ENCODE measurements at regions not wholly inside any gene's neighbourhood (a gene's known extent, or its start where the extent isn't known, plus 50 kb on each side); places are given as distances from the start of the nearest gene placed in this dataset.
"Not testable (repeated sequence)": the region's sequence is repeated elsewhere in the genome, so short reads cannot be mapped to it uniquely, and the experiment has no call there.

DNA sequence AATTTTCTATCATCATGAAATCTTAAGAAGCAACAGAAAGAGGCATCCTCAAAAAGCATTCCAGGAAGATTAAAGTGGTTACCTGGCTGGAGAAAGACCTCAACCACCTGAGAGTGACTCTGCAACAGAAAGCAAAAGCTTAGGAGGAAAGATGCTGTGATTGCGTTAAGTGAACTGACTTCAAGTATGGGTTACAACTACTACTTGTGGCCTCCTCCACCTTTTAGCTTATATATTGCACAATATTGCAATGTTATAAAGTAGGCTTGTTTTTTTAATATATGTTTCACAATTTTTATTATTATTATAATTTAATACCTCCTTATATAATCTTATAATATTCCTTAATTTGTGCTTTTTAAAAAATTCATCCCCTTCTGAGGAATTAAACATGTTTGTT lies 1407.5 kb downstream of the KCNT2 start:
- no peak for DNase-seq (ENCODE audit: low spot score)

DNA sequence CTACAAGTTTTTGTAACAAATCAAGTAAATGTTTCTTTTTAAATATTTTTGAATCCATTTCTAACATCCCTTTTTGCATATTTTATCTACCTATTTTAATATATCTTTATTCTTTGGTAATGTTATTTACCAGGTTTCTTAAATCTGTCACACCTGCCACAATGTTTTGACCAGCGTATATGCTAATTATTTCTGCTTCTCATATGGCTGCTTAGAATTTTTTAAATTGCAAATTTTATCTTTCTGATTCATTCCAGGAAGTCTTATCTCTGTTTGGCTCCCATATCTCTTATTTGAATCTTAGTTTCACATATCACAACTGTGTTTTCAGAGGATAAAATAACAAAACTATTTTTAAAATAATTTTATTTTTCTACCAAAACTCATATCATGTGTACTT lies 1411.1 kb downstream of the KCNT2 start:
- no peak for DNase-seq (ENCODE audit: low spot score)

DNA sequence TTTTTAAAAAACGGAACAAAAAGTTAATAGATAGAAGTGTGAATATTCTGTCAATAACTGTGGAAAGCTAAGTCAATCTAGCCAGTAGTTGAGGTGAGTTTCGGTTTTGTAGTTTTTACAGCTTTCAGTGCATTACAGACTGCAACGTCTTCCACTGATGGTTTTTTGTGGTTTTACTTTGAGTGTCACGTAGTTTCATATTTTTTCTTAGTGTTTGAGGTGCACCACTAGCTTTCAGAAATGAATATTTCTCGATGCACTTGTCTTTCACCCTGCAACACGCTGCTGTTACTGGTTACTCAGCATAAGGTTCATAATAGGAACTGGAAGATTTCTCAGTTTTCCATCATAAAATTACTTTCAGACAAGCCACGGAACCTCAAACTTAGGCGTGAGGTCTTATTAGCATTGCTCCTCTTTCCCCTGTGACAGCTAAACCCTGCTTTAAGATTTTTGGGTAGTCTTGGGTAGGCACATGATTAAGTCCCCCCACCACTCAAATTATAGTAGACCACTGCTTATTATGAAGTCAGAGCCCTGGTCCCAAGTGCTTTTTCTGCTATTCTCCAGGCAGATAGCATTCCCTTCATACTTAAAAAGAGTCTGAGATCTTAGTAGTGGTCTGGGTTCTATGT lies 1412.7 kb downstream of the KCNT2 start:
- no peak for DNase-seq (ENCODE audit: low spot score)

DNA sequence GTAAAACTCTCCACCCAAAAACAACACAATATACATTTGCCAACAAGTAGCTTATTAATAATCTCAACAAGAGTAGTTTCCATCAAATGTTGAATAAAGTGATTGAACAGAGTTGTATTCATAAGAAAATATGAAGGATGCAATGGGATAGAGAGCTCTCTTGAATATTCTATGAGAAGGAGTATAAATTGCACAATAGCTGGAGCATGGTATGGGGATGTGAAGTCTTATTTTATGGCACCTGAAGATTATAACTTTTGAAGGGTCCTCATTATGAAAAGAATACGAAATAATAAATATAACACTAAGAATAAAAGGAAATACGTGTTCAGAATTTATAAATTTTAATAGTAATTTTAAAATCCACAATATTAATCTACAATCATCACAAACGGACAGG lies 1415.1 kb downstream of the KCNT2 start:
- DNase-seq (ENCODE audit: low spot score) = no peak

DNA sequence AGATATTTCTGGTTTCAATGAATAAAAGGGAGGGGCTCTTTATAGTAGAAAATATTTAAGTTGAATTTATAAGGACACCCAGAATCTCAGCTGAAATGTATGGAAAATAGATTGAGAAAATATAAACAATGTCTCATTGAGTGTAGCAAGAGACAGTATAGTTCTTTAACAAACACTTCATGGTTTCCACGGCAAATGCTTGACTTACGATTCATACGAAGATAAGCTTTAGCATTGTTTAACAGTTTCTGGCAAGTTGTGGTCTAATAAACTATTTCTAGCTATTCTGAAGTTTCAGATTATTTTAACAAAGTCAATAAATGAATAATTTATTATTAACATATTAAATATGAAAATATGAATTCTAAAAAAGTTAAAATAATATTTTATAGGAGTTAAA lies 1419.4 kb downstream of the KCNT2 start:
- DNase-seq (ENCODE audit: low spot score) = no peak

DNA sequence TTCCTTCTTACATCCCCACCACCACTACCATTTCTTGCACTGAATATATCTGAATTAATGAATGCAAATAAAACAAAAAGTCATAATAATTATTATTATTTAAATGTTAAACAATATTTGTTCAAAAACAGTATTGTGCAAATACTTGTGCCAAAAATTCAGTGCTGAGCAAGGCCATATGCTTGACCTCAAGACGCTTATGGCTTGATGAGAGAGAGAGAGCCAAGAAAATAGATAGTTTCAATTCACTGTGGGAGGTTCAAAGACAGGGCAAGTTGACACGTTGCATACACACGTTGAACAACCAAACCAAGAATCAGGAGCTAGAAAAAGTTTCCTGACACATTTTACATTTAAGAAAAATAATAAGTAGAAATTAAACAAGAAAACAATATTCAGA lies 1421.7 kb downstream of the KCNT2 start:
- no peak for DNase-seq (ENCODE audit: low spot score)

DNA sequence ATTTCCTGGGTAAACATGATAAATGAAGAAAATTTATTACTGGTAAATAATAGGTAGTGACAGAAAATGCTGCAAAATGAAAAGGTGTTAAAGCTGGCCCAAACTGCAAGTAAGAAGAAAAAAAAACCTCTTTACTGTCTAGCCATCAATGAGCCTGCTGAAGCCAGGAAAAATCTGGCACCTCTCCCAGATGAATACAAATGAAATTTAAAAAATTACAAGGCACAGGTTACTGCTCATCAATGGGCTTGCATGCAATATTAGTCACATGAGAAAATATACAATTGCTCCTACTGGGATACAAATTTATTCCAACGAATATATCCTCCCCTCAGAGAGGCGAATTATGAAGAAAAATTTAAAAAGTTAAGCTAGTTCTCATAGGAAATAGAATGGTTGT lies 1422.5 kb downstream of the KCNT2 start:
- DNase-seq (ENCODE audit: low spot score) = no peak

DNA sequence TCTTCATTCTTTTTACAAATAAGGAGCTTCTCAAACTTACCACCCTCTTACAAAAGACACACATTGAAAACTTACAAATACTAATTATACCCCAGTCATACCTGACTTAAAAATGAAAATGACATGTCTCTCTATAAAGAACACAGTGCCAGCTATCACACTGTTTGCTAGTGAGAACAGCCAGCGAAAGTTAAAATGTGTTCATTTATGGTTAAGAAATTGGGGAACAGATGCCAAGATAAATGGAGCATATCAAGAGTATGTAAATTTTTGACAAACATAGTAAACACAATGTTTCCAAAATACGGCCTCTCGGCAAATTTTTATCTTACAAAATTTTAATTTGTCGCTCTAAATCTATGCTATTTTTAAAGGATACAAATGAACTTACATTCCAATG lies 1422.9 kb downstream of the KCNT2 start:
- DNase-seq (ENCODE audit: low spot score) = no peak

DNA sequence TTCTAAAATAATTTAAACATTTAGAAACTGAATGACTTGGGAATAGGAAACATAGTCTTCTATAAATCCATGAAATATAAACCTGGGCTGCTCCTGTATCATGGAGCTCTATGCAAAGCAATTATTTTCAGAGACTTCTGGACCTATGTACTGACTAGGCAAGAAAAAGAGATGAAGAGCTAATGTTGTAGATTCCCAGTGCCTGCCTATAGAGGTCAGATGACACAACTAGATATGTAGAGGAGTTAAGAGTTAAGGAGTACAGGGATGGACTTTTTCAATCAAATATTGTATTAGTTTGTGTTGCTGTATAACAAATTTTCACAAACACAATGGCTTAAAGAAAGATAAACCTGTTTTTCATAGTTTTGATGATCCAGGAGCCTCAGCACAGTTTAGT lies 1434.5 kb downstream of the KCNT2 start:
- no peak for DNase-seq (ENCODE audit: low spot score)

DNA sequence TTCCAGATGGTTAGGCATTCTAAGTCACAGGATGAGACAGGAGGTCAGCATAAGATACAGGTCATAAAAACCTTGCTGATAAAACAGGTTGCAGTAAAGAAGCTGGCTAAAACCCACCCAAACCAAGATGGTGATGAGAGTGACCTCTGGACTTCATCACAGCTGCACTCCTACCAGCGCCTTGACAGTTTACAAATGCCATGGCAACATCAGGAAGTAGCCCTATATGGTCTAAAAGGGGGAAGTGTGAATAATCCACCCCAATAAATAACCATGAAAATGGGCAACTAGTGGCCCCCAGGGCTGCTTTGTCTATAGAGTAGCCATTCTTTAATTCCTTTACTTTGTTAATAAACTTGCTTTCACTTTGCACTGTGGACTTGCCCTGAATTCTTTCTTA lies 1448.4 kb downstream of the KCNT2 start:
- DNase-seq (ENCODE audit: low spot score) = not testable (repeated sequence)

DNA sequence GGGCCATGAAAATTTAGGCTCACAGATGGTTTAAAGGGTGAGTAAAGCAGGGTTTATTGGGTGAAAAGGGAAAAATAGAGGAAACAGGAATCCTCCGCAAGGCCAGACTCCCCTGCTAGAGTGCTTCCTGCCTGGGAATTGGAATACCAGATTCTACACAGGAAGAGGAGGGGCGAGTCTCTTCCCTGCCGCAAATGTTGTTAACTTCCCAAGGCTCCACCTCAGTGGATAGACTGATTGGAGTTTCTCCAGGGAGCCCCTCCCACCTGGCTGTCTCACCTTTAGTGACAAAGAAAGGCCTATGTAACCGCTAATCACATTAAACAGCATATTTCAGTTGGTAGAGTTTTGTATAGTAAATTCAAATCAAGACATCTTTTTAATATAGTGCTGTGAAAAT lies 1450.1 kb downstream of the KCNT2 start:
- no peak for DNase-seq (ENCODE audit: low spot score)

DNA sequence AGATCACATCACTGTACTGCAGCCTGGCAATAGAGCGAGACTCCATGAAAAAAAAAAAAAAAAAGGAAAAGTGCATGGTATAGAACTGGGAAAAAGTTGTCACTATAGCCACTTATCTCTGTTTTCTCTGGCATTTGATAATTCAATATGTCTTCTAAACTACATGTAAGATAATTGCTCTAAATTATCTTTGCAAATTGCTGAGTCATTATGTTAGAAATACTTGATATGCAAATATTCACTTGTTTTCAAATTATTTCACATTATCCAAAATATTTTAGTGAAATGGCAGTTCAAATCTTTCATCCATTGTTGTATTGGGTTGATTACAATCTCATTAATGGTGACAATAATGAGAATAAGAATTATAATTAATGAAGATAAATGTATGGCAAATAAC lies 1455.1 kb downstream of the KCNT2 start:
- DNase-seq (ENCODE audit: low spot score) = no peak

DNA sequence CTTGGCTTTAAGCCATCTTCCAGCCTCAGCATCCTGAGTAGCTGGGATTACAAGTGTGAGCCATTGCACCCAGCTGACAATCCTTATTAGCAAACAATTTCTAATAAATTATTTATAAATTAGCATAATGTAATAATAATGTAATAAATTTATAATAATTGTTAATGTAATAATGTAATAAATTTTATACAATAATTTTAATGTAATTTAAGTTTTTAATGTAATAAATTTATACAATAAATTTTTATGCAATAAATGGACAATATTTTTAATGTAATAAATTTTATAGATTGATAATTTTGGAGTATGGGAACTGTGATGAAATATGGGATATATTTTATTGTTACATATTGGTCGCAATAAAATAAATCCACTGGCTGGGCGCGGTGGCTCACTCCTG lies 1457.5 kb downstream of the KCNT2 start:
- no peak for DNase-seq (ENCODE audit: low spot score)

DNA sequence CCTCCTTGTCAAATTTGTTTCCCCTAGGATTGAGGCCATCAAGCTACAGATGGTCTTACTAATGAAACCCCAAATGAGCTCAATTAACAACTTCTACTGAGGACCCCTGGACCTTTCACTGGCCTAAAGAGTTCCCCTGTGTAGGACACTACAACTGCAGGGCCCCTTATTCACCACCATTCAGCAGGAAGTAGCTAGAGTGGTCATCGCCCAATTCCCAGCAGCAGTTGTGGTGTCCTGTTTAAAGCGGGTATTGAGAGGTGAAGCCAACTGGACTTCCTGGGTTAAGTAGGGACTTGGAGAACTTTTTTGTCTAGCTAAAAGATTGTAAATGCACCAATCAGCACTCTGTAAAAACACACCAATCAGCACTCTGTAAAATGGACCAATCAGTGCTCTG lies 1466.9 kb downstream of the KCNT2 start:
- DNase-seq (ENCODE audit: low spot score) = no peak

DNA sequence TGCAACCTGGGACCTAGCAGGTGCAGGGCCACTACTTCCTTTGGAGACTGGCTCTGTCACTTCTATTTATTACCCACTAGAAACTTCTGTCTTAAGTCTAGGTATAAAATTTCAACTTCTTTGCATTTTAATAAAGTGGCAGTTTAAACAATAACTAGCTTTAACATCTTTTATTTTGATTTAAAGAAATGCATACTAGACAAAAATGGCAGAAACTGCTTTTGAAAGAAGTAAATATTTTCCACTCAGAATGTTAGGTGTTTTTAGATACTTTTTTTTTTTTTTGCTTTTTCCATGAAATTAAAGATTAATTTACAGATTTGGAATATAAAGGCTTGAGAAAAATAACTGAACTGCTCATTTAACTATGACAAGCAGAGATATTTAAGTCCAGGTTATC lies 1477.6 kb downstream of the KCNT2 start:
- no peak for DNase-seq (ENCODE audit: low spot score)

DNA sequence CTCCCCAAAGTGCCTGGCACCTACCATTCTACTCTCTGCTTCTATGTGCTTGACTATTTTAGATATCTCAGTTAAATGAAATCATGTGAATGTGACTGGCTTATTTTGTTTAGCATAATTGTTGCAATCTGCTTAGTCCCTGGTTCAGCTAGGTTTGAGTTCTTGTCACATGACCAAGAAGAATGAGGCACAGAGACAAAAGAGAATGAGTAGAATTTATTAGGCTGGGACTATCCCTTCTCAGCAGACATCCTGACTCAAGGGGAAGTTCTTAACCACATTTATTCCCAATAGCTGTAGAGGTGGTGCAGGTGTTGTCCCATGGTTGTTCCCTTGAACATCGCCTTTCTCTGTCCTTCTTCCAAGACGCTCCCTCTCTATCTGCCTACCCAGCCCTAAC lies 1485.7 kb downstream of the KCNT2 start:
- DNase-seq (ENCODE audit: low spot score) = no peak

DNA sequence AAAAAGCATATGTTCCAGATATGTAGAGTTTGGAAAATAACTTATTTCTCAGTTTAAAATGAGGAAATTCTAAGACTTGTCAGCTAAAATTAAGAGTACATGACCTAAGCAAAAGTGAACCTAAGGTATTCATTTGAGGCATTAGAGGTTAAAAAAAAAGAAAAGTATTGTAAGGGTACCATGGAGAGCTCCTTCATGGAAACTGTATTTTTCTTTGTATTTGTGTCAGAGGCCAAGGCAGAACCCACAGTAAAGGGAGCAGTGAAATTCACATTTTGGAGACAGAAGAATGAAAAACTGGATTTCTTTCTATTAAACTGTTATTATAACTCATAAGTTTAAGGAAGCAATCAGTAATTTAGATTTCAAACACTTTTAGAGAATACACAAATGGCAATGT lies 1494.8 kb downstream of the KCNT2 start:
- DNase-seq (ENCODE audit: low spot score) = no peak

DNA sequence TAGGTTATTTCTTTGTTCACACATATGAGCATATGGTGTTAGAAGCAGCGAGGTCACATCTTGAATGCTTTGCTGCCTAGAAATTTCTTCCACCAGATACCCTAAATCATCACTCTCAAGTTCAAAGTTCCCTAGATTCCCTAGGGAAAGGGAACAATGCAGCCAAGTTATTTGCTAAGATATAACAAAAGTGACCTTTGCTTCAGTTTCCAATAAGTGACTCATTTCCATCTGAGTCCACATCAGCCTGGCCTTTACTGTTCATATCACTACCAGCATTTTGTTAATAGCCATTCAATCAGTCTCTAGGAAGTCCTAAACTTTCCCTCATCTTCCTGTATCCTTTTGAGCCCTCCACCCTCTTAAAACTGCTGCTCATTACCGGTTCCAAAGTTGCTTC lies 1502.5 kb downstream of the KCNT2 start:
- no peak for DNase-seq (ENCODE audit: low spot score)

DNA sequence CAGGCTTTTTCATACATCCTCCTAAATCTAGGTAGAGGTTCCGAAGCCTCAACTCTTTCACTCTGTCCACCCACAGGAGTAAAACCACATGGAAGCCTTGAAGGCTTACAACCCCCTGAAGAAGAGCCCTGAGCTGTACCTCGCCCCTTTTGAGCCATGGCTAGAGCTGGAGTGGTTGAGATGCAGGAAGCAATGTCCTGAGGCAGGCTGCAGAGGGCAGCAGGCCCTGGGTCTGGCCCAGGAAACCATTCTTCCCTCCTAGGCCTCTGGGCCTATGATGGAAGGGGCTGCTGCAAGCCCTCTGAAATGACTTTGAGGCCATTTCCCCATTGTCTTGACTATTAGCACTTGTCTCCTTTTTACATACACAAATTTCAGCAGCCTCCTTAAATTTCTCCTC lies 1503.0 kb downstream of the KCNT2 start:
- DNase-seq (ENCODE audit: low spot score) = no peak

DNA sequence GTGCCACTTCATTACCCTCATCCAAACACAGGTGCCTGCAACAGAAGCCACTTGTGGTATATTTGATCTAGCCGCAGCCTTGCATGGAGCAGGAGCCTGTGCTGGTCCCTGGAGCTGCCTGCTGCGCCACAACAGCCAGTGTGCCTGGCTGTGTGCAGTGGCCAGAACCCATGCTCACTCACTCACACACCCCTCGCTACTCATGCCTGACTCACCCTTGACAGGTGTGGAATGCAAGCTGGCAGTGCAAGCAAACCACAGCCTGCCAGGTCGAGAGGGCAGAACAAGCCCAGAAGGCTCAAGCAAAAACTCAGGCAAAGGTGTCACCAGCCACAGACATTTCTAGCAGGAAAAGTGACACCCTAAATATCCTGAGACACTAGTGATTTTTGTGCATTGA lies 1510.9 kb downstream of the KCNT2 start:
- no peak for DNase-seq (ENCODE audit: low spot score)

DNA sequence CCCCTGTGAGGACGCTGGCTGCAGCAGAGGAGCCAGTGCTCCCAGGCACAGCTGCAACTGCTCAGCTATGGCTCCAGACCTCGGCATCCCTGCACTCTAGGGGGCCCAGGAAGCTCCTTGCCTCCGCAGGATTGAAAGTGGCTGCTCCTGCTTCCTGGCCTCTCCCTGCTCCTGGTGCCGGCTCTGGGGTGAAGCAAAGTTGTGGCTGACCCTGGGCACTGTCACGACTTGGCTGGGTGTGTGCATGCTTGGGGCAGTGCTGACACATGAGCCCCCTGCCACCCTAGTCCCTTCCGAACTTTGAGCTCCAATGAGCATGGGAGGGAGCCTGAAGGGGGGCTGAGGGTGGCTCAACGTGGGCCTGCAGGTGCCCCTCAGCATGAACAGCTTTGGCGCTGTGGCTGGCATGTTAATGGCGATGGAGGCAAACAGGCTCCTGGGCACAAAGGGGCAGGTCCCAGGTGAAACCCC lies 1512.2 kb downstream of the KCNT2 start:
- no peak for DNase-seq (ENCODE audit: low spot score)

DNA sequence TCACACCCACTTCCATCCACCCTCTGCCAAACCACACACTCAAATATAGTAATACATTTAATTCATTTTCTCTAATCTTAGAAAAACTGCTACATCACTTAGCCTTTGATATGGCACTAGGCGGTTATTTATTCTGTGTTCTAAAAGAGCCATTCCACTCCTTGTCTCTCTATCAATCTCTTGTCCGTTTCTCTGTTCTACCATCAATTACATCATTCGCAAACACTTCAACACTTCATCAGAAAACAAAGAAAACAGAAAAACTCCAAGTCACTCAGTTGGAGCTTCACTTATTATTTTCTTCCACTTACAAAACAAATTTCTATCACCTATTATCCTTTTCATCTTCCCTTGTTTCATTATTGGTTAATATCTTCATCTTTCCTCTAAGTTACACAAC lies 1523.0 kb downstream of the KCNT2 start:
- no peak for DNase-seq (ENCODE audit: low spot score)

DNA sequence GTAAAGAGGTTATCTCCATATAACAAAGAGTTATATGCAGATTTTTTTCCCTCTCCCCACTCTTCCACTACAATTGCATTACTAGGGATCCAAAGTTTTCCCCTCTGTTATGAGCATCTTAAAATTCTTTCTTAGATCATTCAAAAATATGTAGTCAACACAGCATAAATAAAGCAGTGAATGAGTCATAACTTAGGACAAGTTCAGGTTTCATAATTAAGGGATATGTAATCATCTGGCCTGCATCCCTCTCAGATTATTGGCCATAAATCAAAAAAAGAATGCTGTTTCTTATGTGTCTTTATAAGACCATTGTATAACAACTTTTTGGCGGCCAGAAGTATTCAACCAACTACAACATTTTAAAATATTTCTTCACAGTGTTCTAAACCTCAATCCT lies 1526.1 kb downstream of the KCNT2 start:
- no peak for DNase-seq (ENCODE audit: low spot score)

DNA sequence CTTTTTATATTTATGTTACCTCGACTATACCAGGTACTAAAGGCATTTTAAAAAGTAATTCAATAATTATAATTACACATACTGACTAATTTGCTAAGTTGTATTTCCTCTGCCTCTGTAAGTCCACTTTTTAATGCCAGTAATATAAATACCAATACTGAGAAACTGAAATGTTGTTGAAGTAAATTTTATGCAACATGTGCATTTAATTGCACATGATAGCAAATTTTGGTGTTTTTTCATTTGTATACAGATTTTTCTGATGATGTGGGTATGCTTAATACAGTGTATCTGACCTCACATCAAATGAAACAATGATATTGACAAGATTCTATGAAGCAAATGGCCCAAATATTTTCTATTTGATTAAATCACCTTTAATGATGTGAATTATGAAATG lies 1531.6 kb downstream of the KCNT2 start:
- no peak for DNase-seq (ENCODE audit: low spot score)

DNA sequence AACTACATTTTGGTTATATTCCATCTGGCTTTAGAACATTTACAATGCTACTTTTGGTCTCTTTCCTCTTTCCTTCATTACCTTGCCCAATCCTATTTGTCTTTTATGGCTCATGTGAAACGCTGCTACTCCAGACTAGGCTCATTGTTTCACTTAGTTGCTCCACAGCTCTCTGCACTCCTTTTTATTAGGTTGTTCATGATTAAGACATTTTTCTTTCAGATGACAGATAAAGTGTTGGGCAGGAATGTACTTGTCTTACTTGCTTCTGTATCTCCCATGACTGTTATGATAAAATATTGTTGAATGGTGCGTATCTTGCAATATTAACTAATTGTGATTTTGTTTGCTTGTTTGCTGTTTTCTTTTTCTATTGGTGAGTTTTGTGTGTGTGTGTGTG lies 1532.3 kb downstream of the KCNT2 start:
- no peak for DNase-seq (ENCODE audit: low spot score)
